ENCODE measurements at regions not wholly inside any gene's neighbourhood (a gene's known extent, or its start where the extent isn't known, plus 50 kb on each side); places are given as distances from the start of the nearest gene placed in this dataset.

GRCh38 chr3:137477614-137478013 lies 286.5 kb upstream of the SOX14 start:
- TF ChIP-seq CTCF (IDR thresholded peaks at IDR 0.05; ENCODE audit: low read length, missing control alignments), result no peak
- H3K4me3 ChIP-seq (replicated peaks; ENCODE audit: low read depth, low read length), result no peak overlapping the region

DNA sequence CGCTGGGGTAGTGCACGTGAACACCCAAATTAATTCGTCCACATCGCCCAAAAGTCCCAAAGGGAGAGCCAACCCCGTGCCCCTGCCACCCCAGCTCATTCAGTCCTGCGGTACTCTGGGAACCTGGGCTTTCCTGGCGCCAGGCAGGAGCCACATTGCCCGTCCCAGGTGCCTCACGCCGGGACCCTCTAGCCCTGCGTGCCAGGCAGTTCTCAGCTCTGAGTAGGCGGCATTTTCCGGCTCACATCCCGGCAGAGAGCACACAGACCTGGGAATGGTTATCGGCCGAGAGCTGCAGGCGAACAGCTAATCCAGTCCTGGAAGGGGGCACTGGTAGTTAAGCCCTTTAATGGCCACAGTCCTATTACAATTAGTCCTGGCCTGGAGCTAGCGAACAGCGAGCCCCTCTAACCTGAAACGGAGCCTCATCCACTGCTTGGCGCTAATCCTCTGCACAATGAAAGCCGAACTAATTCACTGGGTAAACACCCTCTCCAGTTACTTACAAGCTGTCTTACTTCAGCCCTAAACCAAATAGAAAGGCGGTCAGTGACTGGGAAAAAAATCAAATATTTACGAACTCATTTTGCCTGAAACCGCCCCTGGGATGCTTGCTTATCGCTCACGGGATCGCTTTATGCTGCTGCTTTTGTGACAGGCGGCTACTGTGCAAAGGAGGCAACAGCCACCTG lies 254.6 kb upstream of the SOX14 start:
- H3K4me3 ChIP-seq (replicated peaks; ENCODE audit: low read depth, low read length), result no peak overlapping the region
- DNase-seq (ENCODE audit: low read depth), result no peak
- no peak for TF ChIP-seq CTCF (IDR thresholded peaks at IDR 0.05; ENCODE audit: low read length, missing control alignments)

More at GRCh38 chr3:137477614-137478013, 286.5 kb upstream of the SOX14 start:
- no peak for DNase-seq (ENCODE audit: low read depth)

DNA sequence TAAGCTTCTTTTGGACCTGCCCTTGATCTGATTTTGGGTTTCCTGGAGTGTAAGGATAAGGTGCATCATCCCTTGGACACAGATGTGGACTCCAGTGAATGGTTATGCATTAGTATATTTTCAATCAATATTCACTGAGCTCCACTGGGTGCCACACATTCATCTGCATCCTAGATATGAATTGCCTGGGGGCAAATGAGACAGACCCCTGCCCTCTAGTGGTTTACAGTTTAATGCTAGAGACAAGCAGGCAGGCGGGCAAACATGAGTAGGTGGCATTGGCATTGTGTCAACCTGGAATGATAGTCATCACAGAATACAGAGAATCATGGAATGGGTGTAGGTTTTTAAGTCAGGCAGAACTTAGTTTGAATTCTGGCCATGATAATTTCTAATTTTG lies 252.5 kb upstream of the SOX14 start:
- no peak for DNase-seq (ENCODE audit: low read depth)
- H3K4me3 ChIP-seq (replicated peaks; ENCODE audit: low read depth, low read length), result no peak overlapping the region
- TF ChIP-seq CTCF (IDR thresholded peaks at IDR 0.05; ENCODE audit: low read length, missing control alignments), result no peak

DNA sequence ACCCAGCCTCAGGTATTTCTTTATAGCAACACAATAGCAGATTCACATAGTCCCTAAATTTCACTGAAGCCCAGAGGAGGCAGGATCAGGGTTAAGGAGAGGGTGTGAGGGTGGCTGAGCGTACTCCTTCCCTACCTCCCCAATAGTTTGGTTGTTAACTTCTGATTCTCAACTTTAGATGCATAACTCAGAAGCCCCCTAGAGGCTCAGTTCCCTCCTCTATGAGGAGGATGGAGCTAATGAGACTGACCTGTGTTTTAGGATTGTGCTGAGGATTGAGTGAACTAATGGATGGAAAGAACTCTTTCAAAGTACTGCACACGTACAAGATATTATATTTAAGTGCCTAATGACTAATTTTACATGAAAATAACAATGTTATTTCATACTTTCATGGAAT lies 249.3 kb upstream of the SOX14 start:
- DNase-seq (ENCODE audit: low read depth), result no peak
- no peak for TF ChIP-seq CTCF (IDR thresholded peaks at IDR 0.05; ENCODE audit: low read length, missing control alignments)
- no peak overlapping the region for H3K4me3 ChIP-seq (replicated peaks; ENCODE audit: low read depth, low read length)

DNA sequence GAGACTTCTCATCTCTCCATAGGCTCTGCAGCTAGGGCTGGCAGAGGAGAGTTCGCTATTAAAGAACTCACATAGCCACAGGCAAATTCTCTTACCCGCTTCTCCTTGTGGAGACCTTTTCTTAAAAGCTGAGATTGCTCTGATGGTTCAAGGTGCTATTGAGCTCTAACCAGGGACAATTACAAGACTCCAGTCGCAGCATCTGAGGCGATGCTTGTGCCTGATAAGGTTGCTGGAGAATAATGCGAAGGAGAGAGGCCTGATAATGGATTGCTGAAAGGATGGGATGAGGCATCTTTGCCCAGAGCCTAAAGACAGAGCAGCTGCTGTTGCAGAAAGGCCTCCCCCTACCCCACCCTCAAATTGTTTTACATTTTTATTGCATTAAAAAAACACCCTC lies 244.5 kb upstream of the SOX14 start:
- no peak overlapping the region for H3K4me3 ChIP-seq (replicated peaks; ENCODE audit: low read depth, low read length)
- no peak for DNase-seq (ENCODE audit: low read depth)
- no peak for TF ChIP-seq CTCF (IDR thresholded peaks at IDR 0.05; ENCODE audit: low read length, missing control alignments)

- no peak for DNase-seq (ENCODE audit: low read depth)
- TF ChIP-seq CTCF (IDR thresholded peaks at IDR 0.05; ENCODE audit: low read length, missing control alignments), result no peak
- no peak overlapping the region for H3K4me3 ChIP-seq (replicated peaks; ENCODE audit: low read depth, low read length)
These were observed 239.4 kb upstream of the SOX14 start for GRCh38 chr3:137524751-137525150.

DNA sequence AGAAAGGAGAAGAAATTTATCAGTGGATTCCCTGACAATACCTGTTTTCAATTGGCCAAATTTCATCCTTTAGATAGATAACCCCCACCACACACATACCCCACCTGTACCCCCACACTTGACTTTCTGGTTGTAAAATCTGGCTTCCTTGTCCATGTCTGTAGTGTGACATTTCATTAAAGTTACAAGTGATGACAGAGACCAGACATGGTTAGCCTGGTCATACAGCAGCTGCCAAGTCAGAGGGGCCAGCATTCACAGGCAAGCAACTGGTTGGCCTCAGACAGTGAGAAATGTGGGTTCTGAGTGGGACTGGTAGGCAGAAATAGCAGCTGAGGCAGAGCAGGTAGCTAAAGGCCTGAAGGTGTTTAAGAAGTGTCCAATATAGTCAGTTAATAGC lies 238.6 kb upstream of the SOX14 start:
- no peak overlapping the region for H3K4me3 ChIP-seq (replicated peaks; ENCODE audit: low read depth, low read length)
- TF ChIP-seq CTCF (IDR thresholded peaks at IDR 0.05; ENCODE audit: low read length, missing control alignments), result no peak
- no peak for DNase-seq (ENCODE audit: low read depth)
